ENCODE measurements at regions not wholly inside any gene's neighbourhood (a gene's known extent, or its start where the extent isn't known, plus 50 kb on each side); places are given as distances from the start of the nearest gene placed in this dataset.

DNA sequence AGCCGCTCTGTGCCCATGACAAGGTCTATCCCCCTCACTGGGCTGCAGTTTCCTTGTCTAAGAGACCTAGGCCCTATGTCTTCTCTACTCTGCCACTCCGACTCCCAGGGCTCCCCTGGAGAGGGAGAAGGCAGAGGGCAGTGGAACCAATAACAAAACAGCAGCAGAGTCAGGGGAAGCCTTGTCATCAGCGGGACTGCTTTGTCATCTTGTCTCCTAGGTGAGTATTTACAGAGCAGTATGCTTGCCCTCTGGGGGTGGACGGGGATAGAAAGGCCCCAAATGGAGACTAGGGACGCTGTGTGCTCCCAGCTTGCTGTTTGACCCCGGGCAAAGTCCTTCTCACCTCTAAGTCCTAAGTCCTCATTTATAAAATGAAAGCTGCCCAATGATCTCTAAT lies 318.5 kb downstream of the CDK5RAP2 start:
- H4K5ac ChIP-seq (ENCODE audit: insufficient read length, low read depth, low read length) = no peak overlapping the region
- no peaks in the 10 kb centered on the region for H3K79me2 ChIP-seq (ENCODE audit: insufficient read depth, low read length)
- H2BK120ac ChIP-seq (ENCODE audit: low read depth, low read length, poor library complexity, severe bottlenecking) = no peak overlapping the region
- WGBS (ENCODE audit: extremely low coverage, insufficient read length, low lambda C conversion rate) = no CpG with 5 or more reads among the region's 6 CpGs
- H3T11ph ChIP-seq (ENCODE audit: low read length) = no peak overlapping the region
- no peak overlapping the region for H2BK5ac ChIP-seq (ENCODE audit: insufficient read length, low read length)
- TF ChIP-seq, protein P1, sequence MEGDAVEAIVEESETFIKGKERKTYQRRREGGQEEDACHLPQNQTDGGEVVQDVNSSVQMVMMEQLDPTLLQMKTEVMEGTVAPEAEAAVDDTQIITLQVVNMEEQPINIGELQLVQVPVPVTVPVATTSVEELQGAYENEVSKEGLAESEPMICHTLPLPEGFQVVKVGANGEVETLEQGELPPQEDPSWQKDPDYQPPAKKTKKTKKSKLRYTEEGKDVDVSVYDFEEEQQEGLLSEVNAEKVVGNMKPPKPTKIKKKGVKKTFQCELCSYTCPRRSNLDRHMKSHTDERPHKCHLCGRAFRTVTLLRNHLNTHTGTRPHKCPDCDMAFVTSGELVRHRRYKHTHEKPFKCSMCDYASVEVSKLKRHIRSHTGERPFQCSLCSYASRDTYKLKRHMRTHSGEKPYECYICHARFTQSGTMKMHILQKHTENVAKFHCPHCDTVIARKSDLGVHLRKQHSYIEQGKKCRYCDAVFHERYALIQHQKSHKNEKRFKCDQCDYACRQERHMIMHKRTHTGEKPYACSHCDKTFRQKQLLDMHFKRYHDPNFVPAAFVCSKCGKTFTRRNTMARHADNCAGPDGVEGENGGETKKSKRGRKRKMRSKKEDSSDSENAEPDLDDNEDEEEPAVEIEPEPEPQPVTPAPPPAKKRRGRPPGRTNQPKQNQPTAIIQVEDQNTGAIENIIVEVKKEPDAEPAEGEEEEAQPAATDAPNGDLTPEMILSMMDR (conservative IDR thresholded peaks at IDR 0.05) = no peak
- no peaks in the 10 kb centered on the region for H3K79me1 ChIP-seq (ENCODE audit: insufficient read depth, low read depth, low read length, poor library complexity, severe bottlenecking)
- H4K91ac ChIP-seq (ENCODE audit: insufficient read length, low read depth, low read length) = no peak overlapping the region
- no peaks in the 10 kb centered on the region for H4K20me1 ChIP-seq (ENCODE audit: control insufficient read depth, insufficient read depth, insufficient read length)
- H3K4me1 ChIP-seq (ENCODE audit: insufficient read depth, low read length) = no peaks in the 10 kb centered on the region
- H3K27me3 ChIP-seq (ENCODE audit: insufficient read depth, low read length) = no peaks in the 10 kb centered on the region
- no peak overlapping the region for H3K14ac ChIP-seq (ENCODE audit: insufficient read depth, low read length)
- no peaks in the 10 kb centered on the region for H3K23me2 ChIP-seq (ENCODE audit: insufficient read length, low read depth, low read length, poor library complexity, severe bottlenecking)
- H3K4ac ChIP-seq (ENCODE audit: low read depth, low read length) = no peak overlapping the region
- no peak overlapping the region for H2BK20ac ChIP-seq (ENCODE audit: low read depth, low read length, poor library complexity, severe bottlenecking)
- H2AFZ ChIP-seq (ENCODE audit: low read length) = no peak overlapping the region
- no peak overlapping the region for H3K18ac ChIP-seq (ENCODE audit: insufficient read length, low read depth, low read length)
- H2BK12ac ChIP-seq (ENCODE audit: insufficient read length, low read depth, low read length) = no peak overlapping the region
- no peaks in the 10 kb centered on the region for H3K9me3 Mint-ChIP-seq
- no peak for DNase-seq
- H3K56ac ChIP-seq (ENCODE audit: insufficient read length, low read depth, low read length) = no peak overlapping the region
- no peak overlapping the region for H2AK5ac ChIP-seq (ENCODE audit: insufficient read length, low read length)
- H3K27ac ChIP-seq (ENCODE audit: insufficient read length, low read depth, low read length) = no peak overlapping the region
- no peak overlapping the region for H3K4me2 ChIP-seq (ENCODE audit: insufficient read depth, insufficient read length, low read length)
- H3K27me3 Mint-ChIP-seq (ENCODE audit: low read depth) = 0 out of 2 replicates have a peak, but pooled peaks cover 2% of the 10 kb centered on the region
- no peak overlapping the region for H3K4me3 Mint-ChIP-seq
- peaks cover 0 to 2% of the 10 kb centered on the region in 2 experiments; a peak in 1 of 4 replicates for H3K4me1 Mint-ChIP-seq
- H3K9ac ChIP-seq (ENCODE audit: extremely low read depth, insufficient read length, low read length) = no peak overlapping the region
- no peak overlapping the region for H3K27ac Mint-ChIP-seq
- no peaks in the 10 kb centered on the region for H3K9me3 ChIP-seq (ENCODE audit: control insufficient read depth, low read depth, low read length)
- no peak overlapping the region for H3K23ac ChIP-seq (ENCODE audit: insufficient read length, low read depth, low read length)
- no peak overlapping the region for H2BK15ac ChIP-seq (ENCODE audit: low read depth, low read length)
- H3K36me3 Mint-ChIP-seq (ENCODE audit: insufficient read depth in 1 of 3, low read depth in 3 of 3) = no peaks in the 10 kb centered on the region
- no peak overlapping the region for H4K8ac ChIP-seq (replicated peaks; ENCODE audit: insufficient read length, low read depth, low read length)

All from H9 (cell line).